ENCODE measurements at regions not wholly inside any gene's neighbourhood (a gene's known extent, or its start where the extent isn't known, plus 50 kb on each side); places are given as distances from the start of the nearest gene placed in this dataset.

DNA sequence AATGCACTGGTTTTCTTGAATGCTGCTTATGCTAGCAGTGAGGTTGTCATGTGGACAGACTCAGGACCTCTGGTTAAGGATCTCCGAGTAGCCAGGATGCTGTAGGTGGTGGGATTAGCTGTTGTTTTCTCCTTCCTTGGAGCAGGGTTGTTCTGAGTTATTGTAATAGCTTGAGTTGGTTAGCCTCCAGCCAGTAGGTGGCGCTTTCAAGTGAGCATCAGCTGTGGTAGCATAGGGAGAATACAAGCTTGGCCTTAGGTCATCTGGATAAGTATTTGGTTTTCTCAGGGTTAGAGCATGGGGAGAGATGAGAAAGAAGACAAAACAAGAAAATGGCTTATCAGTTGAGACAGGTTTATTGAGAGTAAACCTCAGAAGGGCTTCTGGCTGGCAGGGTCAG is 299.7 kb upstream of the FBXO33 start:
- no peak overlapping the region for H3K27ac ChIP-seq (ENCODE audit: low read depth in 1 of 2, low read length in 2 of 2)
- no peaks in the 10 kb centered on the region for H3K4me1 ChIP-seq (ENCODE audit: control insufficient read depth in 4 of 4, insufficient read depth in 4 of 4, low read length in 3 of 4)
- H3K4me3 ChIP-seq (ENCODE audit: low read depth in 1 of 3, low read length in 3 of 3): no peak overlapping the region
- H3K27me3 ChIP-seq (ENCODE audit: control insufficient read depth in 4 of 4, insufficient read depth in 4 of 4, low read length in 3 of 4): no peaks in the 10 kb centered on the region
- no peaks in the 10 kb centered on the region for H3K36me3 ChIP-seq (ENCODE audit: control insufficient read depth in 4 of 4, insufficient read depth in 3 of 4, low read depth in 1 of 4, low read length in 3 of 4)
- no peak for DNase-seq (ENCODE audit: low spot score)
- 75% methylated on average over 2 of the region's 2 CpGs for WGBS
- H3K9ac ChIP-seq (ENCODE audit: low read depth in 1 of 2, low read length in 2 of 2): no peak overlapping the region
- H3K9me3 ChIP-seq (ENCODE audit: control insufficient read depth in 4 of 4, low read length in 3 of 4): no peaks in the 10 kb centered on the region
- TF ChIP-seq, protein P1, sequence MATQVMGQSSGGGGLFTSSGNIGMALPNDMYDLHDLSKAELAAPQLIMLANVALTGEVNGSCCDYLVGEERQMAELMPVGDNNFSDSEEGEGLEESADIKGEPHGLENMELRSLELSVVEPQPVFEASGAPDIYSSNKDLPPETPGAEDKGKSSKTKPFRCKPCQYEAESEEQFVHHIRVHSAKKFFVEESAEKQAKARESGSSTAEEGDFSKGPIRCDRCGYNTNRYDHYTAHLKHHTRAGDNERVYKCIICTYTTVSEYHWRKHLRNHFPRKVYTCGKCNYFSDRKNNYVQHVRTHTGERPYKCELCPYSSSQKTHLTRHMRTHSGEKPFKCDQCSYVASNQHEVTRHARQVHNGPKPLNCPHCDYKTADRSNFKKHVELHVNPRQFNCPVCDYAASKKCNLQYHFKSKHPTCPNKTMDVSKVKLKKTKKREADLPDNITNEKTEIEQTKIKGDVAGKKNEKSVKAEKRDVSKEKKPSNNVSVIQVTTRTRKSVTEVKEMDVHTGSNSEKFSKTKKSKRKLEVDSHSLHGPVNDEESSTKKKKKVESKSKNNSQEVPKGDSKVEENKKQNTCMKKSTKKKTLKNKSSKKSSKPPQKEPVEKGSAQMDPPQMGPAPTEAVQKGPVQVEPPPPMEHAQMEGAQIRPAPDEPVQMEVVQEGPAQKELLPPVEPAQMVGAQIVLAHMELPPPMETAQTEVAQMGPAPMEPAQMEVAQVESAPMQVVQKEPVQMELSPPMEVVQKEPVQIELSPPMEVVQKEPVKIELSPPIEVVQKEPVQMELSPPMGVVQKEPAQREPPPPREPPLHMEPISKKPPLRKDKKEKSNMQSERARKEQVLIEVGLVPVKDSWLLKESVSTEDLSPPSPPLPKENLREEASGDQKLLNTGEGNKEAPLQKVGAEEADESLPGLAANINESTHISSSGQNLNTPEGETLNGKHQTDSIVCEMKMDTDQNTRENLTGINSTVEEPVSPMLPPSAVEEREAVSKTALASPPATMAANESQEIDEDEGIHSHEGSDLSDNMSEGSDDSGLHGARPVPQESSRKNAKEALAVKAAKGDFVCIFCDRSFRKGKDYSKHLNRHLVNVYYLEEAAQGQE (IDR thresholded peaks at IDR 0.05): no peak
- no peak for TF ChIP-seq HNF4A (conservative IDR thresholded peaks at IDR 0.05)
- TF ChIP-seq EGR1 (IDR thresholded peaks at IDR 0.05; ENCODE audit: low read depth in 2 of 2): no peak
- no peak for TF ChIP-seq GABPA (IDR thresholded peaks at IDR 0.05 in 1 of 2, conservative IDR thresholded peaks at IDR 0.05 in 1 of 2)
- no peak for TF ChIP-seq FOXA1 (IDR thresholded peaks at IDR 0.05)
- TF ChIP-seq, protein P2, sequence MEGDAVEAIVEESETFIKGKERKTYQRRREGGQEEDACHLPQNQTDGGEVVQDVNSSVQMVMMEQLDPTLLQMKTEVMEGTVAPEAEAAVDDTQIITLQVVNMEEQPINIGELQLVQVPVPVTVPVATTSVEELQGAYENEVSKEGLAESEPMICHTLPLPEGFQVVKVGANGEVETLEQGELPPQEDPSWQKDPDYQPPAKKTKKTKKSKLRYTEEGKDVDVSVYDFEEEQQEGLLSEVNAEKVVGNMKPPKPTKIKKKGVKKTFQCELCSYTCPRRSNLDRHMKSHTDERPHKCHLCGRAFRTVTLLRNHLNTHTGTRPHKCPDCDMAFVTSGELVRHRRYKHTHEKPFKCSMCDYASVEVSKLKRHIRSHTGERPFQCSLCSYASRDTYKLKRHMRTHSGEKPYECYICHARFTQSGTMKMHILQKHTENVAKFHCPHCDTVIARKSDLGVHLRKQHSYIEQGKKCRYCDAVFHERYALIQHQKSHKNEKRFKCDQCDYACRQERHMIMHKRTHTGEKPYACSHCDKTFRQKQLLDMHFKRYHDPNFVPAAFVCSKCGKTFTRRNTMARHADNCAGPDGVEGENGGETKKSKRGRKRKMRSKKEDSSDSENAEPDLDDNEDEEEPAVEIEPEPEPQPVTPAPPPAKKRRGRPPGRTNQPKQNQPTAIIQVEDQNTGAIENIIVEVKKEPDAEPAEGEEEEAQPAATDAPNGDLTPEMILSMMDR (IDR thresholded peaks at IDR 0.05; ENCODE audit: low read depth, low read length, missing input control): no peak
- TF ChIP-seq, protein P3, sequence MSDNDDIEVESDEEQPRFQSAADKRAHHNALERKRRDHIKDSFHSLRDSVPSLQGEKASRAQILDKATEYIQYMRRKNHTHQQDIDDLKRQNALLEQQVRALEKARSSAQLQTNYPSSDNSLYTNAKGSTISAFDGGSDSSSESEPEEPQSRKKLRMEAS (IDR thresholded peaks at IDR 0.05): no peak

DNA sequence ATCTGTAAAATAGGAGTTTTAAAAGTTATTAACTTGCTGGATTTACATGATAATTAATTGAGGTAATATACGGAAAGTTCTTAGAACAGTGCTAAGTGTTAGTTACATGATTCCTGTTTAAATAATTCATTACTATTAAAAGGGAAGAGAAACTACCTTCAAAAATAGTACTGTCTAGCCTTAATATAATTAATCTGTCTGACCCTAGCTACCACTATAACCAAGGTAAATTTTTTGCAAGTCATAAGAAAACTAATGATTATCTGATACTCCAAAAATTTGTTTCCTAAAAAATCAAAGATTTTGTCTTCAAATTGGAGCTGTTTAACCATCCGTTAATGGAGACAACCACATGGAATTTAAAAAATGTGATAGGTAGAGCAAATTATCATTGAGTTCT is 294.3 kb upstream of the FBXO33 start:
- no peak for DNase-seq (ENCODE audit: low spot score)
- Histone ChIP-seq H3K27me3 (ENCODE audit: control insufficient read depth in 4 of 4, insufficient read depth in 4 of 4, low read length in 3 of 4) (no peaks in the 10 kb centered on the region), H3K4me3 (ENCODE audit: low read depth in 1 of 3, low read length in 3 of 3) (no peak overlapping the region), H3K27ac (ENCODE audit: low read depth in 1 of 2, low read length in 2 of 2) (no peak overlapping the region), H3K36me3 (ENCODE audit: control insufficient read depth in 4 of 4, insufficient read depth in 3 of 4, low read depth in 1 of 4, low read length in 3 of 4) (no peaks in the 10 kb centered on the region), H3K9ac (ENCODE audit: low read depth in 1 of 2, low read length in 2 of 2) (no peak overlapping the region), H3K9me3 (ENCODE audit: control insufficient read depth in 4 of 4, low read length in 3 of 4) (no peaks in the 10 kb centered on the region), H3K4me1 (ENCODE audit: control insufficient read depth in 4 of 4, insufficient read depth in 4 of 4, low read length in 3 of 4) (no peaks in the 10 kb centered on the region)
- 92% methylated on average over 2 of the region's 2 CpGs for WGBS
- no peak for TF ChIP-seq EGR1 (IDR thresholded peaks at IDR 0.05; ENCODE audit: low read depth in 2 of 2)
- TF ChIP-seq, protein P4, sequence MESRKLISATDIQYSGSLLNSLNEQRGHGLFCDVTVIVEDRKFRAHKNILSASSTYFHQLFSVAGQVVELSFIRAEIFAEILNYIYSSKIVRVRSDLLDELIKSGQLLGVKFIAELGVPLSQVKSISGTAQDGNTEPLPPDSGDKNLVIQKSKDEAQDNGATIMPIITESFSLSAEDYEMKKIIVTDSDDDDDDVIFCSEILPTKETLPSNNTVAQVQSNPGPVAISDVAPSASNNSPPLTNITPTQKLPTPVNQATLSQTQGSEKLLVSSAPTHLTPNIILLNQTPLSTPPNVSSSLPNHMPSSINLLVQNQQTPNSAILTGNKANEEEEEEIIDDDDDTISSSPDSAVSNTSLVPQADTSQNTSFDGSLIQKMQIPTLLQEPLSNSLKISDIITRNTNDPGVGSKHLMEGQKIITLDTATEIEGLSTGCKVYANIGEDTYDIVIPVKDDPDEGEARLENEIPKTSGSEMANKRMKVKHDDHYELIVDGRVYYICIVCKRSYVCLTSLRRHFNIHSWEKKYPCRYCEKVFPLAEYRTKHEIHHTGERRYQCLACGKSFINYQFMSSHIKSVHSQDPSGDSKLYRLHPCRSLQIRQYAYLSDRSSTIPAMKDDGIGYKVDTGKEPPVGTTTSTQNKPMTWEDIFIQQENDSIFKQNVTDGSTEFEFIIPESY (IDR thresholded peaks at IDR 0.05): no peak
- TF ChIP-seq YY1 (IDR thresholded peaks at IDR 0.05): no peak
- TF ChIP-seq GABPA (IDR thresholded peaks at IDR 0.05 in 1 of 2, conservative IDR thresholded peaks at IDR 0.05 in 1 of 2): no peak
- no peak for TF ChIP-seq RAD21 (IDR thresholded peaks at IDR 0.05)
- no peak for TF ChIP-seq TAF1 (conservative IDR thresholded peaks at IDR 0.05)
- TF ChIP-seq FOXA1 (IDR thresholded peaks at IDR 0.05): no peak
- TF ChIP-seq, protein P2 (IDR thresholded peaks at IDR 0.05; ENCODE audit: low read depth, low read length, missing input control): no peak
- TF ChIP-seq SP1 (IDR thresholded peaks at IDR 0.05): no peak
- no peak for TF ChIP-seq NR2F2 (IDR thresholded peaks at IDR 0.05)
- TF ChIP-seq, protein P5, sequence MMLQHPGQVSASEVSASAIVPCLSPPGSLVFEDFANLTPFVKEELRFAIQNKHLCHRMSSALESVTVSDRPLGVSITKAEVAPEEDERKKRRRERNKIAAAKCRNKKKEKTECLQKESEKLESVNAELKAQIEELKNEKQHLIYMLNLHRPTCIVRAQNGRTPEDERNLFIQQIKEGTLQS (IDR thresholded peaks at IDR 0.05): no peak
- no peak for TF ChIP-seq RXRA (IDR thresholded peaks at IDR 0.05)
- TF ChIP-seq, protein P3 (IDR thresholded peaks at IDR 0.05): no peak
- no peak for TF ChIP-seq HNF4G (IDR thresholded peaks at IDR 0.05)
- no peak for TF ChIP-seq JUND (IDR thresholded peaks at IDR 0.05)
- TF ChIP-seq, protein P1 (IDR thresholded peaks at IDR 0.05): no peak
- no peak for TF ChIP-seq FOXA2 (IDR thresholded peaks at IDR 0.05)
- no peak for TF ChIP-seq HNF4A (conservative IDR thresholded peaks at IDR 0.05)
